K562 (cell line): ENCODE measurements at regions not wholly inside any gene's neighbourhood (a gene's known extent, or its start where the extent isn't known, plus 50 kb on each side); places are given as distances from the start of the nearest gene placed in this dataset.

Experiments
- ATAC-seq: fragments of 200-7000 bp; cut with Tn5 transposase; 3 replicates; pipeline ENCODE4 v1.9.1; 2020; ENCODE audit warnings: moderate library complexity
- BruUV-seq: library from RNA; stranded (reverse); fragments of 400-500 nt; replicated peaks from 2 replicates; lab custom pipeline; 2021; lab: Mats Ljungman, UMichigan
- CTCF ChIA-PET: fragments of 300-600 bp; formaldehyde crosslinking; extraction: SDS; loops from one replicate; lab custom pipeline; 2021; ENCODE audit warnings: low intra/inter-chr PET ratio; lab: Yijun Ruan, JAX
- POLR2A ChIA-PET: fragments of 300-600, 350-650 bp; sonication (Branson Sonifier 250); formaldehyde crosslinking; extraction: SDS; loops from one replicate; lab custom pipeline; 2021; ENCODE audit warnings: antibody characterized with exemption, inconsistent platforms; lab: Yijun Ruan, JAX
- DNase-seq, 4 experiments: peaks; one replicate each; pipeline versions ENCODE4 v3.0.0 to v3.0.0-alpha.2; 2011 to 2018; ENCODE audit warnings: low spot score in 3 of 4, mixed read lengths in 3 of 4; ENCODE audit errors: extremely low read depth in 1 of 4
- FAIRE-seq: peaks from 2 replicates; lab custom pipeline; 2011; peaks lifted over from hg19 to GRCh38; lab: Jason Lieb, UNC
- H2AFZ ChIP-seq: 2 replicates; pipeline ENCODE4 v1.6.0; 2011; ENCODE audit warnings: low read depth, low read length, control low read depth, inconsistent platforms
- H3K27ac ChIP-seq: fragments of 200-600 bp; 3 replicates; pipeline ENCODE4 v1.8.0; 2011; ENCODE audit warnings: low read depth, mild to moderate bottlenecking, control low read depth, inconsistent platforms, low read length, moderate library complexity, mixed read lengths; ENCODE audit errors: extremely low read depth
- H3K27me3 ChIP-seq, 2 experiments: fragments of 300-600 bp in 1 of 2; 2 replicates in 1 of 2; 3 replicates in 1 of 2; pipeline versions ENCODE4 v1.6.0 to v1.8.0; 2011; ENCODE audit warnings: inconsistent platforms in 2 of 2, low read length in 2 of 2, mild to moderate bottlenecking in 1 of 2, mixed read lengths in 1 of 2, moderate library complexity in 1 of 2; ENCODE audit not compliant: control insufficient read depth in 2 of 2, insufficient read depth in 2 of 2
- H3K36me3 ChIP-seq: fragments of 300-600 bp; 3 replicates; pipeline ENCODE4 v1.8.0; 2011; ENCODE audit warnings: mild to moderate bottlenecking, low read length, inconsistent platforms; ENCODE audit not compliant: control insufficient read depth, insufficient read depth
- H3K4me1 ChIP-seq, 2 experiments: fragments of 200-600 bp in 1 of 2; replicated peaks in 1 of 2; 2 replicates in 1 of 2; 3 replicates in 1 of 2; pipeline versions ENCODE4 v1.5.1 to v1.8.0; 2011; ENCODE audit warnings: inconsistent platforms in 2 of 2, low read length in 2 of 2, mild to moderate bottlenecking in 1 of 2, mixed read lengths in 1 of 2, moderate library complexity in 1 of 2; ENCODE audit not compliant: control insufficient read depth in 2 of 2, insufficient read depth in 2 of 2
- H3K4me2 ChIP-seq: 2 replicates; pipeline ENCODE4 v1.6.1; 2011; ENCODE audit warnings: low read length, control low read depth, inconsistent platforms, mixed read lengths; ENCODE audit not compliant: insufficient read depth
- H3K4me3 ChIP-seq: fragments of 200-600 bp; sonication (generic), shearing (Covaris generic); 2 replicates; pipeline ENCODE4 v1.5.1; 2016; ENCODE audit warnings: control low read depth, inconsistent platforms
- H3K79me2 ChIP-seq: fragments of 200-600 bp; 3 replicates; pipeline ENCODE4 v1.8.0; 2011; ENCODE audit warnings: low read length, inconsistent platforms; ENCODE audit not compliant: control insufficient read depth, insufficient read depth
- H3K9ac ChIP-seq, 2 experiments: 2 replicates each; pipeline versions ENCODE4 v1.6.0 to v1.6.1; 2011; ENCODE audit warnings: low read depth in 2 of 2, low read length in 2 of 2, control low read depth in 1 of 2, inconsistent platforms in 1 of 2, mild to moderate bottlenecking in 1 of 2, mixed read lengths in 1 of 2; ENCODE audit not compliant: insufficient read depth in 1 of 2
- H3K9me1 ChIP-seq: one replicate; pipeline ENCODE4 v1.6.0; 2011; ENCODE audit warnings: inconsistent platforms, mild to moderate bottlenecking, low read length, moderate library complexity; ENCODE audit not compliant: control insufficient read depth, insufficient read depth
- H3K9me3 ChIP-seq: replicated peaks from 2 replicates; pipeline ENCODE4 v1.5.1; 2011; ENCODE audit warnings: low read depth, low read length, inconsistent platforms; ENCODE audit not compliant: control insufficient read depth, insufficient read depth
- H4K20me1 ChIP-seq: replicated peaks from 2 replicates; pipeline ENCODE4 v1.6.1; 2011; ENCODE audit warnings: low read length, inconsistent platforms, mixed read lengths; ENCODE audit not compliant: control insufficient read depth, insufficient read depth
- BDP1 ChIP-seq: IDR thresholded peaks from 3 replicates; pipeline ENCODE4 v1.6.1; 2011; ENCODE audit not compliant: insufficient read length, insufficient read depth
- CHD1 ChIP-seq: fragments of 200-600 bp; sonication (generic); IDR thresholded peaks from one replicate; pipeline ENCODE4 v1.6.1; 2012; ENCODE audit warnings: mild to moderate bottlenecking, moderate library complexity, low read length, inconsistent platforms
- CHD4 ChIP-seq: fragments of 200-600 bp; sonication (generic); IDR thresholded peaks from 3 replicates; pipeline ENCODE4 v1.6.1; 2012; ENCODE audit warnings: low read depth, mild to moderate bottlenecking, mixed read lengths, low read length, inconsistent platforms; ENCODE audit not compliant: insufficient read depth, insufficient replicate concordance, poor library complexity, severe bottlenecking
- CTCF ChIP-seq, 3 experiments: IDR thresholded peaks in 2 of 3; conservative IDR thresholded peaks in 1 of 3; 2 replicates each; pipeline ENCODE4 v1.5.1; 2011 to 2012; ENCODE audit warnings: low read length in 3 of 3, mild to moderate bottlenecking in 3 of 3, control low read depth in 2 of 3, improper control_type of control experiment in 1 of 3, inconsistent platforms in 1 of 3, low read depth in 1 of 3, mixed read lengths in 1 of 3, moderate library complexity in 1 of 3; ENCODE audit not compliant: insufficient read depth in 2 of 3
- ETV5 ChIP-seq: sonication (generic); formaldehyde crosslinking; IDR thresholded peaks from 2 replicates; pipeline ENCODE4 v1.4.0; 2020; ENCODE audit warnings: low read depth, mild to moderate bottlenecking, missing genetic modification reagents
- HDAC1 ChIP-seq, 2 experiments: fragments of 450-650 bp; IDR thresholded peaks; 2 replicates each; pipeline ENCODE4 v1.6.1; 2016 to 2017; ENCODE audit warnings: inconsistent platforms in 1 of 2, mild to moderate bottlenecking in 1 of 2, moderate library complexity in 1 of 2
- HNRNPL ChIP-seq: fragments of 200-400 bp; formaldehyde crosslinking; IDR thresholded peaks from 2 replicates; pipeline ENCODE4 v1.6.1; 2017; ENCODE audit warnings: low read depth, mild to moderate bottlenecking, low read length
- SMAD3 ChIP-seq: fragments of 450-650 bp; formaldehyde crosslinking; conservative IDR thresholded peaks from 2 replicates; pipeline ENCODE4 v1.4.0; 2020; ENCODE audit warnings: mild to moderate bottlenecking
- ZBTB9 ChIP-seq: fragments of 450-650 bp; formaldehyde crosslinking; IDR thresholded peaks from 2 replicates; pipeline ENCODE4 v1.4.0; 2020; ENCODE audit warnings: mild to moderate bottlenecking, moderate library complexity
- ZC3H4 ChIP-seq: sonication (generic); formaldehyde crosslinking; IDR thresholded peaks from 2 replicates; pipeline ENCODE4 v1.9.0; 2021; ENCODE audit warnings: missing genetic modification reagents, borderline replicate concordance
- ZC3H8 ChIP-seq: fragments of 450-650 bp; IDR thresholded peaks from 2 replicates; pipeline ENCODE4 v1.6.1; 2017
- ZFP30 ChIP-seq: fragments of 250-450 bp; sonication (Bioruptor Pico); IDR thresholded peaks from 2 replicates; pipeline ENCODE4 v1.8.0; 2022; ENCODE audit warnings: moderate library complexity, mild to moderate bottlenecking, inconsistent platforms, borderline replicate concordance
- ZNF174 ChIP-seq: fragments of 250-450 bp; sonication (Bioruptor Pico); IDR thresholded peaks from 2 replicates; pipeline ENCODE4 v1.4.0; 2020; ENCODE audit warnings: mild to moderate bottlenecking
- ZNF253 ChIP-seq: fragments of 250-450 bp; sonication (Bioruptor Pico); conservative IDR thresholded peaks from 2 replicates; pipeline ENCODE4 v1.6.1; 2021; ENCODE audit warnings: mild to moderate bottlenecking
- ZNF324 ChIP-seq: fragments of 250-450 bp; sonication (Bioruptor Pico); IDR thresholded peaks from 2 replicates; pipeline ENCODE4 v1.4.0; 2020; ENCODE audit warnings: mild to moderate bottlenecking
- ZNF668 ChIP-seq: fragments of 250-450 bp; sonication (Bioruptor Pico); IDR thresholded peaks from 2 replicates; pipeline ENCODE4 v1.8.0; 2022; ENCODE audit warnings: mild to moderate bottlenecking, inconsistent platforms
- ZNF780A ChIP-seq: fragments of 250-450 bp; sonication (Bioruptor Pico); IDR thresholded peaks from 2 replicates; pipeline ENCODE4 v1.5.0; 2021; ENCODE audit warnings: mild to moderate bottlenecking
- WGBS: fragments of 100-300 bp; shearing (Covaris generic); methylation state at CpG from one replicate; pipeline ENCODE4 v1.1.6; 2016; ENCODE audit warnings: low coverage, mixed read lengths; ENCODE audit not compliant: insufficient coverage; ENCODE audit errors: missing lambda C conversion rate; 5-methylcytosine and 5-hydroxymethylcytosine counted together
- in situ Hi-C: fragments of 300-500 bp; cut with MboI; formaldehyde crosslinking; loops from 4 replicates; pipeline ENCODE4 v1.15.0; 2018; ENCODE audit warnings: inconsistent platforms, mixed read lengths
- intact Hi-C: fragments of 100-400 bp; cut with micrococcal nuclease; formaldehyde crosslinking; loops from 2 replicates; pipeline ENCODE4 v1.14.2; 2022

GRCh38 chr15:46892621-46893160, 824.6 kb upstream of the SEMA6D start:
- no peak for ATAC-seq
- WGBS, result 0% methylated on average over 4 of the region's 4 CpGs
- TF ChIP-seq ZBTB9, result no peak
- TF ChIP-seq CHD1, result no peak
- TF ChIP-seq ZNF780A, result no peak
- TF ChIP-seq ZC3H8, result no peak
- TF ChIP-seq HDAC1 (IDR thresholded peaks at IDR 0.05), result no peak
- no peak for TF ChIP-seq ZNF324 (CRISPR knock-in tag)
- TF ChIP-seq ETV5, result no peak
- no peak for TF ChIP-seq BDP1
- no peak for TF ChIP-seq ZNF253
- TF ChIP-seq ZNF174 (CRISPR knock-in tag), result no peak
- TF ChIP-seq SMAD3 (CRISPR knock-in tag), result no peak
- TF ChIP-seq HNRNPL, result no peak
- TF ChIP-seq ZC3H4 (CRISPR knock-in tag), result no peak
- TF ChIP-seq ZFP30 (CRISPR knock-in tag), result no peak
- TF ChIP-seq CTCF (IDR thresholded peaks at IDR 0.05 in 2 of 3, conservative IDR thresholded peaks at IDR 0.05 in 1 of 3; ENCODE audit: insufficient read depth in 2 of 3, low read depth in 1 of 3, low read length in 3 of 3), result no peak
- TF ChIP-seq CHD4, result no peak
- no peak for TF ChIP-seq ZNF668 (CRISPR knock-in tag)

More at GRCh38 chr15:46892621-46893160, 824.6 kb upstream of the SEMA6D start:
- no peaks in the 10 kb centered on the region for H3K27me3 ChIP-seq
- no peak overlapping the region for H3K4me2 ChIP-seq
- H3K4me1 ChIP-seq, result no peaks in the 10 kb centered on the region
- no peak for FAIRE-seq
- no peaks in the 10 kb centered on the region for H3K79me2 ChIP-seq
- intact Hi-C loops, result no loop called here
- 0 out of 2 replicates have a peak, but pooled peaks cover 2% of the 10 kb centered on the region for H3K9me3 ChIP-seq
- in situ Hi-C loops, result no loop called here
- H4K20me1 ChIP-seq, result no peaks in the 10 kb centered on the region
- BruUV-seq, result no TSS peak
- no peak overlapping the region for H2AFZ ChIP-seq
- no peaks in the 10 kb centered on the region for H3K9me1 ChIP-seq
- no peak overlapping the region for H3K9ac ChIP-seq
- DNase-seq, result no peak
- no peaks in the 10 kb centered on the region for H3K36me3 ChIP-seq
- CTCF ChIA-PET, result no interaction called here
- POLR2A ChIA-PET, result no interaction called here
- no peak overlapping the region for H3K4me3 ChIP-seq
- H3K27ac ChIP-seq, result no peak overlapping the region
